HG02623 (cell line): ENCODE measurements at regions not wholly inside any gene's neighbourhood (a gene's known extent, or its start where the extent isn't known, plus 50 kb on each side); places are given as distances from the start of the nearest gene placed in this dataset.
"Not testable (repeated sequence)": the region's sequence is repeated elsewhere in the genome, so short reads cannot be mapped to it uniquely, and the experiment has no call there.

Source experiments
- ATAC-seq: cut with Tn5 transposase; IDR thresholded peaks from one replicate; pipeline ENCODE4 v1.9.1; 2021; ENCODE audit warnings: moderate library complexity; ENCODE audit not compliant: unreplicated experiment

DNA sequence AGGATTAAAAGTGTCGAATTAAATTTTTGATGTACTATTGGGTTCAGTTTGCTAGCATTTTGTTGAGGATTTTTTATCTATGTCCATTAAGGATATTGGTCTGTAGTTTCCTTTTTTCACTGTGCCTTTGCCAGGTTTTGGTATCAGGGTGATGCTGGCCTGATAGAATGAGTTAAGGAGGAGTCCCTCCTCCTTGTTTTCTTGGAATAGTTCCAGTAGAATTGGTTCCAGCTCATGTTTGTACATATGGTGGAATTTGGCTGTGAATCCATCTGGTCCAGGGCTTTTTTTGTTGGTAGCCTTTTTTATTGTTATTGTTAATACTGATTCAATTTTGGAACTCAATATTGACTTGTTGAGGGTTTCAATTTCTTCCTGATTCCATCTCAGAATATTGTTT, 141.8 kb downstream of the SIM1 start:
- ATAC-seq: no peak

DNA sequence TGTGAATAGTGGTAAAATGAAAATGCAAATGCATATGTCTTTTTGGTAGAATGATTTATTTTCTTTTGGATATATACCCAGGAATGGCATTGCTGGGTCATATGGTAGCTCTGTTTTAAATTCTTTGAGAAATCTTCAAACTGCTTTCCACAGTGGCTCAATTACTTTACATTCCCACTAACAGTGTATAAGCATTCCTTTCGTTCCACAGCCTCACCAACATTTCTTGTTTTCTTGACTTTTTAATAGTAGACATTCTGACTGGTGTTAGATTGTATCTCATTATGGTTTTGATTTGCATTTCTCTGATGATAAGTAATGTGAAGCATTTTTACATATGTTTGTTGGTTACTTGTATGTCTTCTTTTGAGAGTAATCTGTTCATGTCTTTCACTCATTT, 144.0 kb downstream of the SIM1 start:
- no peak for ATAC-seq

DNA sequence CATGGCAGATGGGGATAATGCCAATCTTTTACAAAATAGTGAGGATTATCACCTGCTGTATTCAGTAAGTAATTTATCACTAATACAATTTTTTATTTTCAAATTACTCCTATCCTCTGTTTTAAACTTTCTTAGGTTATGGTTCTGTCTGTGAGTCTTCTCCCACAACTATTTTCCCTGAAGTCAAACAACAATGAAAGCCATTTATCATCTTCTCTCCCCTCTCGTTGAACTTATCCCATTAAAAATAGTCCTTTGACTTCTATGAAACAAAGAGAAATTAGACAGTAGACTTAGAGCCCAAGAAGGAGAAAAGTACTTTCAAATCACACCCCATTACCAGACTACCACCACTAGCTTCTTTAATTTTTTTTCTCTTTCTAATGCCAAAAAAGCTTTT, 147.7 kb downstream of the SIM1 start:
- ATAC-seq: no peak

DNA sequence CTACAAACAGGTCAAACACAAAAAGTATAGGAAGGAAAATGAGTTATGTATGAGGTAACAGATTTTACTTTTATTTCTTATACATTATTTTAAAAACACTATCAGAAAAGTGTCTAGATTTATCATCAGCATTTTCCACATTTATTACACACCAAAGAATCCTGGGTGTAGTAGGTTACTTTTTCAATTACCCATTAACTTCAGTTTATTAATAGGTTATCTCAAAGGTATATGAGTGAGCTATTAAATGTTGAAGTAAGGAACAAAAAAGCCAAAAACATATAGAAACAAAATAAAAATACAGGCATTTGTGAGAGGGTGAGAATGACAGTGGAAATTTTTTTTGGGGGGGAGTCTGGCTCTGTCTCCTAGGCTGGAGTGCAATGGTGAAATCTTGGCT, 150.5 kb downstream of the SIM1 start:
- no peak for ATAC-seq

DNA sequence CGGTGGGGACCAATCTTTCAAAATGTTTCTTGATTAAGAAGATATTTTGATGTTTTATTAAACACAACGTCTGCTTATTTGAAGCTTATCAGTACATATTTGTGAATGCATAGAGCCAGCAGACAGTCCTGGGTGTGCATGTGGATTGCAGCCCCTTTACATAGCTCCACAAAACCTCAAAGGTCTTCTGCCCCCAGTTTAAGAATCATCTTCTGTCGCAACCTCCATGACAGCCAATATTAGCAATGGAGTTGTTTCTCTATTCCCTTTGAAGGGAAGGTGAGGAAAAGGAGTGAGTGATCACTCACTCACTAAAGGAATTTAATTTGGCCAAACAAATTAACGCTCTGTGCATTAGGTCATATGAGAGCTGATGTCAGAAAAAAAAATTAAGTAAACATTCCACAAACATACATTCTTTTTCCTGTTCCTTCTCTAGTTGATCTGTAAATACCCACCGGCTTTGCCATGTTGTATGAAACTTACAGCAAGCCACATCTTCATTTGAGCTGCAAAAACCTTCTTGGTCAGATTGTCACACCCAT, 152.9 kb downstream of the SIM1 start:
- ATAC-seq: no peak

DNA sequence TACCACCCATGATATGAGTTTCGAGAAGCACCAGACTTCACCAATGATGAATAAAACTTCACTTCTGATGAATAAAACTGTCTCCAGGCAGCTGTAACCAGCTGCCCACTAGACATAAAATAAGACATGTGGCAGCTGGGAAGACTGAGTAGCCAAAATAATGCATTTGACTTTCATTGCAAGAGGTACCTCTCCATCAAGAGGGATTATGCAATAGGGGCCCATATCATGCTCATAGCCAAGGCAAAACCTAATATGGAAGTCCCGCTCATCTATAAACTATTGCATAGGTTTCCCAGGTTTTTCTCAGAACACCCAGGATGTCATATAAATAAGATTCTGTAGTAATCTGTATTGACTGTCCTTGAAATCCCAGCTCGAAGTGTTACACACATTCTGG, 155.5 kb downstream of the SIM1 start:
- ATAC-seq: no peak

DNA sequence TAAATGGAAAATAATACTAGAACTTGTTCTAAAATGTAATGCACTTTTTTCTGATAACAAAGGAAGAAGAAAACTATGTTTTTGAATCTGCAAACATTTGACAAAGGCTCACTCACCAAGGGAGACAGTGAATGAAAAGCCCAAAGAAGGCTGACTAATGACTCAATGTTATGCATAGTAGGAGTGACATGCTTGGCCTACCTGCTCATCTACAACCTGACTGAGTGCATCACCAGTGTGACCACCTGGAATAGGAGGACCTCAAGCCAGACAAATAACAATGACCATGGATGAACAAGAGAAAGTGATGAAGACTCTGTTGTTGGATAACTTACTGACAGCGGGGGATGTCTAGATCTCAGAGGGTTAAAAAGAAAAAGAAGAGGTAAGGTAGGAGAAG, 157.2 kb downstream of the SIM1 start:
- no peak for ATAC-seq

DNA sequence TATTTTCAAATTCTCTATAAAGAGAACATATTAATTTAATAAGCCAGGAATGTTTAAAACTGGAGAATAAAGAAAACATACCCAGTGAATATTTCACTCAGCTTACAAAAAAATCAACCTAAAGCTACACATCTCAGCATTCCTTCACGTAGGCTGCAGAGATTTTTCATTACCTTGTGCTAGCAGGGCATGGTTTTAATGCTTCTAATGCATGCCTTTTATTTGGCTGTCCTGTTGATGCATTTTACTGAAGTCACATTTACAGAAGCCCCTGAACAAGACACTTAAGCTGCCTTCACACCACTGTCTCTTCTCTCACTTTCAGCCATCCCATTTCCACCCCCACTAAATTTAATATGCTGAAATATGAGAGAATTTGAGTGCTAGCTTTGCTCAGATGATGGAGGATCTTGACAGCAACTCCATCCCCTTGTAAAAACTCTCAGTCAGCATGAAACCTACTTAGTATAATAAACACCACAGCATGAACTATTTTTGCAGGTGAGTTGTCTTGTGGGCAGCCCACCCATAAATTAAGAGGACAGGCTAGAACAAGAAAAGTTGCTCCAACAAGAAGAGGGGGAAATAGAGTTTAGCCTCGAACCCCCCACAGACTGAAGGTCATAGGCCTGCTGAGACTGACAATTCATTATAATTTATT, 159.4 kb downstream of the SIM1 start:
- no peak for ATAC-seq

DNA sequence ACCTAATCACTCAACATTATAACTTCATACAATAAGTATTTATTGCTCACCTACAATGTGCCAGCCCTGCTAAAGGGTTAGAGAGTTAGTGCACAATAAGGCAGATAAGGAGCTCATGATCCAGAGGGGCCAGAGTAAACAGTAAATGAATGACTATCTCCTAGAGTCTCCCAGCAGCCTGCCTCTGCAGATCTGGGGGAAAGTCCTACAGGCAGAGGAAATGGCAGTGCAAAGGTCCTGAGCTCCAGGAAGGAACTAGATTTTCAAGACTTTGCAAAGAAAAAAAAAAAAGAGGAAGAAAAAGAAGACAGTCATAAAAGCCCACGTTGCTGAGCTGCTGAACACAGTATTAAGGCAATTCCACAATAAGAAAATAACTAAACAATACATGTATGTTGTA, 160.1 kb downstream of the SIM1 start:
- no peak for ATAC-seq

DNA sequence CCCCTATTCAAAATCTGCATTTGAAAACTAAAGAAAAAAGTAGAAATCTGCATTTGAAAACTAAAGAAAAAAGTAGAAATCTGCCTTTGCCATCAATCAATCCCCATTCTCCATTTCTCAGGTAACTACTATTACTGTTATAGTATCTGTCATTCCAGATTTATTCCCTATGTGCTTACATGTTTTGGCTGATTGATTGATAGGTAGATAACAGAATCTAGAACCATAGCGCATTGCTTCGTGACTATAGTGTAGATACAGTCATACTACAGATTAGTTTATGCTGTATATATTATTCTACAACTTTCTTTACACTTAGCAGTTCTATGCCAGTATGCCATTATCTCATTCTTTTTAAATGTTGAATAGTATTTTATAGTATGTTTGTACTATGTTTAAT, 163.0 kb downstream of the SIM1 start:
- ATAC-seq: no peak

DNA sequence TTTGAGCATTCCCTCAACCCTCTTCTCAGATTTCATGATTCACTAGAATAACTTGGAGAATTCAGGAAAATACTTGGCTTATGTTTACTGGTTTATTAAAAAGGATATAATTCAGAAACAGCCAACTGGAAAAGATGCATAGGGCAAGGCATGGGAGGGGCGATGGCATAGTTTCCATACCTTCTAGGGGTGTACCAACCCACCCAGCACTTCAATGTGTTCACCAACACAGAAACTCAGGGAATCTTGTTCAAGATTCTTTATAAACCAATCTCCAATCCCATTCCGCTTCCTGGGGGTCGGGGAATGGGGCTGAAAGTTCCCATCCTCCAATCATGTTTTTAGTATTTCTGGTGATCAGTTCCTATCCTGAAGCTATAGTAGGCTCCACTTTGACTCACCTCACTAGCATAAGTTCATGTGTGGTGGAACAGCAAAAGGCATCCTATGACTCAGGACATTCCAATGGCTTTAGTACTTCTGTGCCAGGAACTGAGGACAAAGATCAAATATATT, 164.4 kb downstream of the SIM1 start:
- ATAC-seq: no peak

DNA sequence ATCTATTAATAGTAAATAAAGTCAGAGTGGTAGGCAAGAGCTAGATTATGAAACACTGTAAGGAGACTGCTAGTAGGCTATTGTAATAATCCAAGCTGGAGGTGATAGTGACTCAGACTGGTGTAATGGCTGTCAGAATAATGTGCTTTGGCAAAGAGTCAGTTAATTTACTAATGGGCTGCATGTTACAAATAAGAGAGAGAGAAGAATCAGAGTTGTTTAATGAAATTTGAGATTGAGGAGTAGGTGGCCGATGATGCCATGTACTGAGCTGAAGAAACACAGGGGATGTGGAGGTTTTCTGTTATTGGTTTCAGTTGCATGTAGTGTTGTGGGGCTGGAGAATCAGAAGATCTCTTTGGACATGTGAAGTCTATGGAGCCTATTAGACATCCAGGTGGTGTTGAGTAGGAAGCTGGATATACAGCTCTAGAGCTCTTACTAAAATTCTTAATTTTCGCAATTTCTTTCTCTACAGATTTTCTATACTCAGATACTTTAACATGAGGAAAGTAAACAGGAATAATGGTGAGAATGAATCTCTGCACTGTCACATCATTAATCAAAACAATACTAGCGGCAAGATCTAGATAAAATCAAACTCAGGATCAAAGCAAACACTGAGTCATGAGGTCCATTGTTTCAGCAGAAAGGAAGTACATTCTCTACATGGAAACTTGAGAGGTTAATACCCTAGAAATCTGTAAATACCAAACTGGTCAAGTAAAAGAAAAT, 167.7 kb downstream of the SIM1 start:
- ATAC-seq: no peak

DNA sequence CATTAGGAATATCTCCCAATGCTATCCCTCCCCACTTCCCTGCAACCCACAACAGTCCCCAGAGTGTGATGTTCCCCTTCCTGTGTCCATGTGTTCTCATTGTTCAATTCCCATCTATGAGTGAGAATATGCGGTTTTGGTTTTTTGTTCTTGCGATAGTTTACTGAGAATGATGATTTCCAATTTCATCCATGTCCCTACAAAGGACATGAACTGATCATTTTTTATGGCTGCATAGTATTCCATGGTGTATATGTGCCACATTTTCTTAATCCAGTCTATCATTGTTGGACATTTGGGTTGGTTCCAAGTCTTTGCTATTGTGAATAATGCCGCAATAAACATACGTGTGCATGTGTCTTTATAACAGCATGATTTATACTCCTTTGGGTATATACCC, 169.5 kb downstream of the SIM1 start:
- ATAC-seq: not testable (repeated sequence)

DNA sequence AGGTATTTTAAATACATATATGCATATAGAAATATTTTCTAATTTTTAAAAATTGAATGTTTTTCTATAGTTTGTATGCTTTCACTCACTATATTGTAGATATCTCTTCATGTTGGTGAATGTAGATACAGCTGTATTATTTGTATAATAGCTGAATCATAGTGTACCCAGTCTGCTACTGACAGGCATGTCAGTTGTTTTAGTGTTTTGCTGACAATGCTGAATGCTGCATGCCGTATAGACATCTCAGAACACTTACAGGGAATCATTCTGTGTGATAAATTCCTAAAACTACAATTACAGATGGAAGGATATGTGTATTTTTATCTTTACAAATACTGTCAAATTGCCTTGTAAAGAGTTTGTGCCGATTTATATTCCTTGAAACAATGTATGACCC, 175.4 kb downstream of the SIM1 start:
- no peak for ATAC-seq

DNA sequence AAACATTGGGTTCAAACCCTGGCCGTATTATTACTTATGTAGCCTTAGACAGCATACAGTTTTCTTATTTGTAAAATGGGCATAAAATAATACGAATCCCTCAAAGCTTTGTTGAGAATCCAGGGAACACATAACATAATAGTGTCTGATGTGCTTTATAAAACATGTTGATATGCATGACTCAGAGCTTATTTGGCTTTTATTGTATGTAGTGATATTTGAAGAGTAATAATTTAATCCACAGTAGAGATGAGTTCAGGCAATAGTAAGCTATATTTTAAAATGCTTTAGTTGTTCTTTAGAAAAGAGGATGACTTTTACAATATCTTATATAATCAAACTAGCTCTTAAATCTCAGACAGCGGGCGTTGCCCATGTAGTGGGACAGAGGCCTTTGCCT, 176.4 kb downstream of the SIM1 start:
- no peak for ATAC-seq

DNA sequence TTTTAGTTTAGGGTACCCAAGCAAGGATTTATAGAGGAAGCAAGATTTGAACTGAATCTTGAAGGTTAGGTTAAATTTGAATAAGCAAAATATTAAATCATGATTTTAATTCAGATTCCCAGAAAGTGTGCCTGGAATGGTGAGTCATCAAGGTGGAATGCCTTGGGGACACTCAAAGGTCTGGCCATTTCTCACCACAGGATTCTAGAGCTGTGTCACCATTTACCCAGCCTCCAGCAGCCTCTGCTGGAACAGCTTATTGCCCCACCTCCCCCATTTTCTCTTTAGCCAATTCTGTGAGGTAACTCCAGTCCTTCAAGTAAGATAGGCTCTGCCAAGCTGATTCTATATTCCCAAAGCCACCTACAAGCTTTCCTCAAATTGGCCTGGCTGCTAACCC, 181.4 kb downstream of the SIM1 start:
- no peak for ATAC-seq

DNA sequence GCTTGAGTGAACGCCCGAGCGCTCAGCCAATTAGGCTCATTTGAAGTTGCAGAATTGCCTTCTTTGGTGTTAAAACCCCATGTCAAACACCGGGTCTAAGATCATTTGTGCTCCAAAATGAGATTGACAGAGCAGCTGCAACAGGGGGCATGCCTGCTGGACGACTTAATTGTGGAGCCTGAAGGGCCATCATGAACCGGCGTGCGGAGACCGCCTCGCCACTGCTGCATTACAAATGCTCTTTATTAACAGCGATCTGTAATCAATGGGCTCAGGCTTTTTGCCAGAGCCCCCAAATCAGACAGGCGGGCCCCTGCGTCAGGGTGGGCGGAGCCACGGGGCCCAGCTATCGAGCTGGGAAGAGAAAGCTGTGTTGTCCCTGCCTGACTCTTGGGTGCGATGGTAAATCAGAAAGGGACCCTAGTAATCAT, 183.2 kb downstream of the SIM1 start:
- ATAC-seq: no peak

DNA sequence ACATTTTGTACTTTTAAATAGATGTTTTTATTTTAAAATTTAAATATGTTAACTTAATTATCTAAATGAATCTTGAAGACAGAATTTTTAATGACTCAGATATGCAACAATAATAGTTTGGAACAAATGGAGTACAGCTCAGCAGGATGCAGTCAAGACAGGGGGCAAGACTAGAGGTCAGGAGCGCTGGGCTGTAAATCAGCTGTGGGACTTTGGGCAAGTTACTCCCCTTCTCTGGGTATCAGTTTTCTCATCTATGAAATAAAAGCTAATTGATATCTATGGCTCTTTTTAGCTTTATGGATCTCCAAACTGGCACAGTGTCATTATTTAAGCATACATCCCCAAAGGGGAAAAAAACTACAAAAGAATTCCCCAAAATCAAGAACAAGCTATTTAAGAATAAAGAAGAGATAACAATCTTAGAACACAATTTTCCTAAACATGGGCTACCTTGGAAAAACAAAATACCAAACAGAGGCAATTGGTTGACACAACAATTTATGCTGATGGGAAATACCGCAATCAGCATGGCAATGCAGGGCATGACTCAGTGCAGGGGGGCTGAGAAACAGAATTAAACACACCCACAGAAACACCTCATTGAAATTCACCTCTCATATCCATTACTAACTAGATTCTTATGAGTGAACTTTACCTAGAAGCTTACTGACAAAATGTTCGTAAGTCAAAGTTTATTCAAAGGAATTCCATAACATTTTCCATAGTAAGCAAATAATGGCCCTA, 188.2 kb downstream of the SIM1 start:
- ATAC-seq: no peak

DNA sequence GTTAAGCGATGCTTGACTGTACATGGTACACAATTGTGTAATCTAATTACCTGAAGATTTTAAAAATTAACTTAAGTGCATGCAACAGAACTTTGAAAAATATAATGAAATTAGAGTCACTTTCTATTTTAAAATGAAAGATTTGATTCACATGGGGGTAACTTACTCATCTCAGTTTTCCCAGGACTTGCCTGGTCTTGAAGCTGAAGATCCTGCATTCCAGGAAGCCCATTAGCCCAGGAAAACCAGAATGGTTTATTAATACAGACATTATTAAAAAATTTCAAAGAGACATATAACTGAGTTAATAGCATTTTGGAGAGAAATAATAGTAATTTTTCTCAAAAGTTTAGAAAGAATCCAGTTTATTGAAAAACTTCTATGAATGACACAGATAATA, 190.6 kb downstream of the SIM1 start:
- no peak for ATAC-seq

DNA sequence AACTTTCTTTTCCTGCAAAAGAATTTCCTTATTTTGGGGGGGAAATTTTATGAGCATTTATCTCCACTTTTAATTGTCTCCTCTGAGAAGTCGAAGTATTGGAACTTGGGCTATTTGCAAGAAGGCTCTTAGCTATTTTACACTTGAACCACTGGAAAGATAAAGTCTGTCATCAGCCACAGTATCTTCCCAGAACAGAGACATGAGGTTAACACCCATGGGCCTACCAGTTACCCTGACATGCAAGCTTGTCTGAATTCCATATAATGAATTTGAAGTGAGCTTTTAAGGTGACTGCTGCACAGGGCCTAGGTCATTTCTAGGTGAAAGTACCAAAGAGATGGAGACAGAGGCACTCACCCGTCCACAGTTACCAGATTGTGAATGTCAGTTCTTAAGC, 193.1 kb downstream of the SIM1 start:
- ATAC-seq: no peak

DNA sequence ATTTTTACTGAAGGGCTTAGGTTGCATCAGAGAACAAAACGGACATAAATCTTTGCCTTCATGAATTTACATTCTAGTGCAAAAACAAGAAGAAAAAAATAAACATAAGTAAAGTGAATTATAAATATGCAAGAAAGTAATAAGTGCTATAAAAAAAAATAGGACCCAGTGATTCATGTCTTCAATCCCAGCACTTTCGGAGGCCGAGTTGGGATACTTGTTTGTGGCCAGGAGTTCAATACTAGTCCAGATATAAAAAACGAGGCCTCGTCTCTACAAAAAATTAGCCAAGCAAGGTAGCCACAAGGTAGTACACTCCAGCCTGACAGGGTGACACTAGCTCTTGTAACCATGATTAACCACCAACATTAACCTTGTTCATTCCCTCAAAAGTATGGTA, 193.5 kb downstream of the SIM1 start:
- ATAC-seq: no peak

DNA sequence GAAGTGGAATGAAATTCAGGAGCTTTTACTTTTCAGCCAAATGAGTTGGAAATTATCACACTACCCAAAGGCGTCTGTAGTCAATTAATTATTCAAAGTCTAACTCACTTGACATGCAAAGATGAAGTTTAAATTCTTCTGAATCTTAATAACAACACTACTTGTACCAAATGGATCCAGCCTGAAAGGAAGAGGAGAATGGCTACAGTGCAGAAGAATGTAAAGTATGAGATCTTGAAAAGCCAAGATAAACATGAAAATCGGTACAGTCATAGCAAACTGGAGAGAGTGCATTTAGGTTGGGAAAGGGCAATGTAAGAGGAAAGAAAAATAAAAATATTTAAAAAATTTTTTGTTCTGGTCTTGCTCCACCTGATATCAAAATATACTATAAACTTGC, 195.5 kb downstream of the SIM1 start:
- ATAC-seq: no peak
